Neural cell (in vitro differentiated cells): ENCODE measurements at regions not wholly inside any gene's neighbourhood (a gene's known extent, or its start where the extent isn't known, plus 50 kb on each side); places are given as distances from the start of the nearest gene placed in this dataset.

Source experiments
- EZH2 ChIP-seq: fragments of 200-600, 300-800 bp; shearing (Covaris generic), sonication (generic); IDR thresholded peaks from 2 replicates; pipeline ENCODE4 v1.6.1; 2014; ENCODE audit warnings: antibody characterized with exemption, low read length, borderline replicate concordance, mild to moderate bottlenecking; ENCODE audit not compliant: insufficient read depth, poor library complexity, severe bottlenecking
- POLR2AphosphoS5 ChIP-seq: IDR thresholded peaks from 2 replicates; pipeline ENCODE4 v1.6.1; 2012
- SMC3 ChIP-seq: fragments of 450-650 bp; conservative IDR thresholded peaks from 2 replicates; pipeline ENCODE4 v1.6.1; 2014; ENCODE audit warnings: antibody characterized with exemption, mild to moderate bottlenecking, moderate library complexity; ENCODE audit not compliant: poor library complexity
- TAF1 ChIP-seq: IDR thresholded peaks from 2 replicates; pipeline ENCODE4 v1.6.1; 2012; ENCODE audit warnings: low read depth
- TF ChIP-seq, protein P1 (sequence below): fragments of 450-650 bp; IDR thresholded peaks from 2 replicates; pipeline ENCODE4 v1.5.1; 2014; ENCODE audit warnings: antibody characterized with exemption, mild to moderate bottlenecking, moderate library complexity; ENCODE audit not compliant: poor library complexity, severe bottlenecking
- TF ChIP-seq, protein P2 (sequence below): IDR thresholded peaks from 2 replicates; pipeline ENCODE4 v1.6.1; 2012; ENCODE audit warnings: borderline replicate concordance

DNA sequence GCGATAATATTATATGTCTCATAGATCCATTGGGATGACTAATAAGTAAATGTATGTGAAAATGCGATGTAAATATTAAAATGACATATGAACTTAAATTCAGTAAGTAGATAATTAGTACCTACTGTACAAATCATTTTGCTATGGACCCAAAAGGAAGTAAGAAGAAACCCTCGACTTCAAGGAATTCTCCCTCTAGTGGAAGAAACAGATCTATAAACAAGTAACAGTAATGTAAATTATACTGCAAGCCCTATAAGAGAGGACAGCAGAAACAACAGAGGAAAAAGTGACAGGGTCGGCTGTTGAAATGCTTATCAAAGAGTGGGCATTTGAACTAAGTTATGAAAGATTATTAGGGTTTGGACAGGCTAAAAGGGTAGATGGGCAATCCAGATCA lies 320.3 kb downstream of the DMAC1 start:
- TF ChIP-seq, protein P1, sequence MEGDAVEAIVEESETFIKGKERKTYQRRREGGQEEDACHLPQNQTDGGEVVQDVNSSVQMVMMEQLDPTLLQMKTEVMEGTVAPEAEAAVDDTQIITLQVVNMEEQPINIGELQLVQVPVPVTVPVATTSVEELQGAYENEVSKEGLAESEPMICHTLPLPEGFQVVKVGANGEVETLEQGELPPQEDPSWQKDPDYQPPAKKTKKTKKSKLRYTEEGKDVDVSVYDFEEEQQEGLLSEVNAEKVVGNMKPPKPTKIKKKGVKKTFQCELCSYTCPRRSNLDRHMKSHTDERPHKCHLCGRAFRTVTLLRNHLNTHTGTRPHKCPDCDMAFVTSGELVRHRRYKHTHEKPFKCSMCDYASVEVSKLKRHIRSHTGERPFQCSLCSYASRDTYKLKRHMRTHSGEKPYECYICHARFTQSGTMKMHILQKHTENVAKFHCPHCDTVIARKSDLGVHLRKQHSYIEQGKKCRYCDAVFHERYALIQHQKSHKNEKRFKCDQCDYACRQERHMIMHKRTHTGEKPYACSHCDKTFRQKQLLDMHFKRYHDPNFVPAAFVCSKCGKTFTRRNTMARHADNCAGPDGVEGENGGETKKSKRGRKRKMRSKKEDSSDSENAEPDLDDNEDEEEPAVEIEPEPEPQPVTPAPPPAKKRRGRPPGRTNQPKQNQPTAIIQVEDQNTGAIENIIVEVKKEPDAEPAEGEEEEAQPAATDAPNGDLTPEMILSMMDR, result no peak
- TF ChIP-seq POLR2AphosphoS5, result no peak
- TF ChIP-seq TAF1, result no peak
- TF ChIP-seq, protein P2, sequence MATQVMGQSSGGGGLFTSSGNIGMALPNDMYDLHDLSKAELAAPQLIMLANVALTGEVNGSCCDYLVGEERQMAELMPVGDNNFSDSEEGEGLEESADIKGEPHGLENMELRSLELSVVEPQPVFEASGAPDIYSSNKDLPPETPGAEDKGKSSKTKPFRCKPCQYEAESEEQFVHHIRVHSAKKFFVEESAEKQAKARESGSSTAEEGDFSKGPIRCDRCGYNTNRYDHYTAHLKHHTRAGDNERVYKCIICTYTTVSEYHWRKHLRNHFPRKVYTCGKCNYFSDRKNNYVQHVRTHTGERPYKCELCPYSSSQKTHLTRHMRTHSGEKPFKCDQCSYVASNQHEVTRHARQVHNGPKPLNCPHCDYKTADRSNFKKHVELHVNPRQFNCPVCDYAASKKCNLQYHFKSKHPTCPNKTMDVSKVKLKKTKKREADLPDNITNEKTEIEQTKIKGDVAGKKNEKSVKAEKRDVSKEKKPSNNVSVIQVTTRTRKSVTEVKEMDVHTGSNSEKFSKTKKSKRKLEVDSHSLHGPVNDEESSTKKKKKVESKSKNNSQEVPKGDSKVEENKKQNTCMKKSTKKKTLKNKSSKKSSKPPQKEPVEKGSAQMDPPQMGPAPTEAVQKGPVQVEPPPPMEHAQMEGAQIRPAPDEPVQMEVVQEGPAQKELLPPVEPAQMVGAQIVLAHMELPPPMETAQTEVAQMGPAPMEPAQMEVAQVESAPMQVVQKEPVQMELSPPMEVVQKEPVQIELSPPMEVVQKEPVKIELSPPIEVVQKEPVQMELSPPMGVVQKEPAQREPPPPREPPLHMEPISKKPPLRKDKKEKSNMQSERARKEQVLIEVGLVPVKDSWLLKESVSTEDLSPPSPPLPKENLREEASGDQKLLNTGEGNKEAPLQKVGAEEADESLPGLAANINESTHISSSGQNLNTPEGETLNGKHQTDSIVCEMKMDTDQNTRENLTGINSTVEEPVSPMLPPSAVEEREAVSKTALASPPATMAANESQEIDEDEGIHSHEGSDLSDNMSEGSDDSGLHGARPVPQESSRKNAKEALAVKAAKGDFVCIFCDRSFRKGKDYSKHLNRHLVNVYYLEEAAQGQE, result no peak
- no peak for TF ChIP-seq SMC3
- TF ChIP-seq EZH2, result no peak
